MM.1S (cell line): ENCODE measurements at regions not wholly inside any gene's neighbourhood (a gene's known extent, or its start where the extent isn't known, plus 50 kb on each side); places are given as distances from the start of the nearest gene placed in this dataset.

Source experiments
- EZH2 ChIP-seq: fragments of 300-600 bp; sonication (generic); optimal IDR thresholded peaks from 2 replicates; pipeline ENCODE3; 2017; ENCODE audit warnings: low read depth, mild to moderate bottlenecking, antibody characterized with exemption, low read length, mixed read lengths
- TF ChIP-seq, protein P1 (sequence below): fragments of 300-600 bp; sonication (generic); IDR thresholded peaks from 2 replicates; pipeline ENCODE4 v1.5.1; 2016; ENCODE audit warnings: antibody characterized with exemption, low read length, mixed read lengths

DNA sequence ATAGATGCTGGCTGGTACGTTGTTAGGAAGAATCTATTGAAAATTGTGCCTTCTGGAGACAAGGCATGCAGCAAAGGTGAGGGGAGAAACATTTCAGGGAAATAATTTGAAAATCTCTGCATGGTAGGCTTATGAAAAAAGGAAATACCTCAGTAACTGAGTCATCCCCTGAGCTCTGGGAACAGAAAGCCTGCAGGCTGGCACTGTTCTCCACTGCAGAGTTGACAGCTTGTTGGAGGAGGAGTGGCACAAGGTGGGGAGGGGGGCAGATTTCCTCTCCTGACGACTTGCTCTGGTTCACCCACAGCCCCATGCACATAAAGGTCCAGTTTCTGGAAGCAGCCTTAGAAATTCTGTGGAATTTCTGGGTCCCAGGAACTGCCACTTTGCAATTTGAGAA, 179.4 kb downstream of the ABHD5 start:
- no peak for TF ChIP-seq EZH2
- TF ChIP-seq, protein P1, sequence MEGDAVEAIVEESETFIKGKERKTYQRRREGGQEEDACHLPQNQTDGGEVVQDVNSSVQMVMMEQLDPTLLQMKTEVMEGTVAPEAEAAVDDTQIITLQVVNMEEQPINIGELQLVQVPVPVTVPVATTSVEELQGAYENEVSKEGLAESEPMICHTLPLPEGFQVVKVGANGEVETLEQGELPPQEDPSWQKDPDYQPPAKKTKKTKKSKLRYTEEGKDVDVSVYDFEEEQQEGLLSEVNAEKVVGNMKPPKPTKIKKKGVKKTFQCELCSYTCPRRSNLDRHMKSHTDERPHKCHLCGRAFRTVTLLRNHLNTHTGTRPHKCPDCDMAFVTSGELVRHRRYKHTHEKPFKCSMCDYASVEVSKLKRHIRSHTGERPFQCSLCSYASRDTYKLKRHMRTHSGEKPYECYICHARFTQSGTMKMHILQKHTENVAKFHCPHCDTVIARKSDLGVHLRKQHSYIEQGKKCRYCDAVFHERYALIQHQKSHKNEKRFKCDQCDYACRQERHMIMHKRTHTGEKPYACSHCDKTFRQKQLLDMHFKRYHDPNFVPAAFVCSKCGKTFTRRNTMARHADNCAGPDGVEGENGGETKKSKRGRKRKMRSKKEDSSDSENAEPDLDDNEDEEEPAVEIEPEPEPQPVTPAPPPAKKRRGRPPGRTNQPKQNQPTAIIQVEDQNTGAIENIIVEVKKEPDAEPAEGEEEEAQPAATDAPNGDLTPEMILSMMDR, result no peak
